Heart right ventricle (tissue), 16 donors: ENCODE measurements at regions not wholly inside any gene's neighbourhood (a gene's known extent, or its start where the extent isn't known, plus 50 kb on each side); places are given as distances from the start of the nearest gene placed in this dataset.

Experiments used
- ATAC-seq, 8 donors: fragments of 200-7000 bp; cut with Tn5 transposase; one replicate each; pipeline ENCODE4 v1.9.1; 2020; ENCODE audit warnings: mild to moderate bottlenecking in 8 of 8, moderate library complexity in 8 of 8, moderate number of reproducible peaks in 1 of 8
- DNase-seq, 2 donors: peaks; one replicate each; pipeline ENCODE4 v3.0.0-alpha.2; 2020
- H3K27ac ChIP-seq, 10 donors: fragments of 200-600 bp; sonication (generic) in 2 of 10; one replicate each; pipeline versions ENCODE4 v1.5.0 to v1.8.0; 2020 to 2022; ENCODE audit warnings: mild to moderate bottlenecking in 3 of 10
- H3K27me3 ChIP-seq, 7 donors: fragments of 200-600 bp; one replicate each; pipeline ENCODE4 v1.8.0; 2021 to 2022; ENCODE audit warnings: mild to moderate bottlenecking in 2 of 7
- H3K36me3 ChIP-seq, 9 donors: fragments of 200-600 bp; sonication (generic) in 1 of 9; one replicate each; pipeline versions ENCODE4 v1.5.0 to v1.8.0; 2020 to 2022; ENCODE audit warnings: mild to moderate bottlenecking in 2 of 9
- H3K4me1 ChIP-seq, 9 donors: fragments of 200-600 bp; sonication (generic) in 1 of 9; one replicate each; pipeline versions ENCODE4 v1.5.0 to v1.8.0; 2020 to 2022; ENCODE audit warnings: mild to moderate bottlenecking in 4 of 9
- H3K4me3 ChIP-seq, 10 donors: fragments of 200-600 bp; sonication (generic) in 2 of 10; one replicate each; pipeline versions ENCODE4 v1.5.0 to v1.8.0; 2020 to 2022; ENCODE audit warnings: mild to moderate bottlenecking in 7 of 10, moderate library complexity in 2 of 10
- H3K9me3 ChIP-seq, 11 donors: fragments of 200-600 bp in 10 of 11; sonication (generic) in 2 of 11; one replicate each; pipeline versions ENCODE4 v1.5.0 to v1.8.0; 2013 to 2022; ENCODE audit warnings: mild to moderate bottlenecking in 2 of 11, control low read depth in 1 of 11, moderate library complexity in 1 of 11
- CTCF ChIP-seq, 9 donors: fragments of 200-600 bp; sonication (generic) in 2 of 9; IDR thresholded peaks; one replicate each; pipeline versions ENCODE4 v1.5.0 to v1.8.0; 2021 to 2022; ENCODE audit warnings: antibody characterized with exemption in 9 of 9, mild to moderate bottlenecking in 5 of 9, moderate library complexity in 1 of 9
- WGBS, 2 donors: extraction: QIAGEN DNeasy Blood & Tissue Kit; methylation state at CpG; one replicate each; pipeline ENCODE4 v1.1.7; 2013; ENCODE audit warnings: inconsistent platforms in 1 of 2; 5-methylcytosine and 5-hydroxymethylcytosine counted together
- intact Hi-C, 10 donors: fragments of 100-400 bp; cut with DNase I; formaldehyde crosslinking; loops; one replicate each; pipeline versions ENCODE4 v1.11.1 to v1.14.2; 2022
- donor health status: Arrhythmogenic right ventricular cardiomyopathy.
- donor health status: ischemic (EF 13 %, LVEDD 7.1; RV severe dilation, severe dysfunction).
- donor health status: healthy with polysubstance abuse.
- donor health status: DM: no; HTN: yes; CAD: no.
- donor health status: DM: no; HTN: no; CAD: no.
- donor health status: ischemic (EF 25% LVEDD 6.9; RV normal size, moderate dysfunction).
- donor health status: ischemic (EF 25% LVEDD 5.7; RV mildly dilated, moderate dysfunction).
- donor health status: healthy.
- donor health status: DM: yes; HTN: yes; CAD: no.
- donor health status: Ischemic cardiomyopathy.
- donor health status: ischemic (EF 35%, LVEDD 5.7; RV mildly dilated, moderate dysfunction).
- donor health status: nonischemic (EF 11% LVEDD 7.7; RV severe dilation, severe dysfunction).
- donor health status: DM: yes; HTN: yes; CAD: no.
- donor health status: PGD.
- donor health status: ischemic (EF 29% LVEDD 5.4; RV normal size, mild dysfunction).
- donor health status: nonischemic (EF 23%, LVEDD 6.1; RV moderate dilation, normal function).

- H3K27me3 ChIP-seq, result no peaks in the 10 kb centered on the region
- TF ChIP-seq CTCF (IDR thresholded peaks at IDR 0.05), result no peak
- WGBS, 2 donors, result 94 to 98% methylated on average over 2 of the region's 2 CpGs
- H3K36me3 ChIP-seq, result no peaks in the 10 kb centered on the region
- intact Hi-C loops, result loop anchor here in 1 of 10 donors (10.0 kb wide), 1 partner anchor 496 kb away; no protein-coding TSS in a partner anchor
- no peak overlapping the region for H3K27ac ChIP-seq
- ATAC-seq (no peak), DNase-seq (no peak)
- peaks cover 0 to 4% (median 0%) of the 10 kb centered on the region in 9 donors for H3K4me1 ChIP-seq
- H3K9me3 ChIP-seq, result peaks cover 0 to 22% (median 0%) of the 10 kb centered on the region in 11 donors
- no peak overlapping the region for H3K4me3 ChIP-seq
Measured at GRCh38 chr12:43090981-43091380, 461.0 kb downstream of the ADAMTS20 start.

- Histone ChIP-seq H3K4me1 (no peaks in the 10 kb centered on the region), H3K27me3 (no peaks in the 10 kb centered on the region), H3K4me3 (no peak overlapping the region), H3K9me3 (peaks cover 0 to 49% (median 0%) of the 10 kb centered on the region in 11 donors), H3K36me3 (no peaks in the 10 kb centered on the region), H3K27ac (no peak overlapping the region)
- intact Hi-C loops, result no loop called here
- 86 to 88% methylated on average over 3 of the region's 3 CpGs for WGBS, 2 donors
- no peak for DNase-seq
- ATAC-seq, result no peak
- no peak for TF ChIP-seq CTCF (IDR thresholded peaks at IDR 0.05)
Measured at GRCh38 chr12:43087195-43088091, 464.6 kb downstream of the ADAMTS20 start.

- H3K9me3 ChIP-seq, result peaks cover 0 to 14% (median 0%) of the 10 kb centered on the region in 11 donors
- no peak for ATAC-seq
- H3K27ac ChIP-seq, result no peak overlapping the region
- no peak overlapping the region for H3K4me3 ChIP-seq
- TF ChIP-seq CTCF (IDR thresholded peaks at IDR 0.05), result no peak
- no peaks in the 10 kb centered on the region for H3K4me1 ChIP-seq
- intact Hi-C loops, result no loop called here
- H3K27me3 ChIP-seq, result no peaks in the 10 kb centered on the region
- no peaks in the 10 kb centered on the region for H3K36me3 ChIP-seq
- DNase-seq, result no peak
Measured at GRCh38 chr12:43079476-43079875, 472.5 kb downstream of the ADAMTS20 start.

- Histone ChIP-seq H3K27ac (no peak overlapping the region), H3K9me3 (peaks cover 0 to 11% (median 0%) of the 10 kb centered on the region in 11 donors), H3K27me3 (no peaks in the 10 kb centered on the region), H3K4me3 (no peak overlapping the region), H3K36me3 (no peaks in the 10 kb centered on the region), H3K4me1 (no peaks in the 10 kb centered on the region)
- DNase-seq (no peak), ATAC-seq (no peak)
- no peak for TF ChIP-seq CTCF (IDR thresholded peaks at IDR 0.05)
- intact Hi-C loops, result no loop called here
- whole genome bisulfite sequencing, 2 donors, result 58 to 67% methylated on average over 3 of the region's 3 CpGs
Measured at GRCh38 chr12:43078976-43079375, 473.0 kb downstream of the ADAMTS20 start.
